ENCODE measurements at regions not wholly inside any gene's neighbourhood (a gene's known extent, or its start where the extent isn't known, plus 50 kb on each side); places are given as distances from the start of the nearest gene placed in this dataset.
A peak's percentile ranks its signal among the peaks of the same experiment; 100 is the strongest.

DNA sequence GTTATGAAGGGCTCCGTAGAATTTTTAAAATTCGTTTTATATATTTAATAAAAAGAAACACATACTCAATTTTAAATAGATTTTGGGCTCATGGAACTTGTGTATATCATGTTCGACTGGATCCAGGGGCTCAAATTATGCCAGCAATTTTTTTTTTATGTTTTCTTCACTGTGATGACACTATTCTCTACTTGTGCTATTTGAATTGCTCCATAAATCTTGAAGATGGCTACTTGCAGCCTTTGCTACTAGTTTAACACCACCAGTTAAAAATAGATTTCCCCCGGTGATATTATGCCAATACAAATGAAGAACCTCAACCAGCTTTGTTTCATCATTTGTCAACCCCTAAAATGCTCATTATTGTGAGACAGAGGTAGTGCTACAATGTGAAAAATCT, 933.2 kb downstream of the IPMK start (continued):
- TF ChIP-seq, protein P1, sequence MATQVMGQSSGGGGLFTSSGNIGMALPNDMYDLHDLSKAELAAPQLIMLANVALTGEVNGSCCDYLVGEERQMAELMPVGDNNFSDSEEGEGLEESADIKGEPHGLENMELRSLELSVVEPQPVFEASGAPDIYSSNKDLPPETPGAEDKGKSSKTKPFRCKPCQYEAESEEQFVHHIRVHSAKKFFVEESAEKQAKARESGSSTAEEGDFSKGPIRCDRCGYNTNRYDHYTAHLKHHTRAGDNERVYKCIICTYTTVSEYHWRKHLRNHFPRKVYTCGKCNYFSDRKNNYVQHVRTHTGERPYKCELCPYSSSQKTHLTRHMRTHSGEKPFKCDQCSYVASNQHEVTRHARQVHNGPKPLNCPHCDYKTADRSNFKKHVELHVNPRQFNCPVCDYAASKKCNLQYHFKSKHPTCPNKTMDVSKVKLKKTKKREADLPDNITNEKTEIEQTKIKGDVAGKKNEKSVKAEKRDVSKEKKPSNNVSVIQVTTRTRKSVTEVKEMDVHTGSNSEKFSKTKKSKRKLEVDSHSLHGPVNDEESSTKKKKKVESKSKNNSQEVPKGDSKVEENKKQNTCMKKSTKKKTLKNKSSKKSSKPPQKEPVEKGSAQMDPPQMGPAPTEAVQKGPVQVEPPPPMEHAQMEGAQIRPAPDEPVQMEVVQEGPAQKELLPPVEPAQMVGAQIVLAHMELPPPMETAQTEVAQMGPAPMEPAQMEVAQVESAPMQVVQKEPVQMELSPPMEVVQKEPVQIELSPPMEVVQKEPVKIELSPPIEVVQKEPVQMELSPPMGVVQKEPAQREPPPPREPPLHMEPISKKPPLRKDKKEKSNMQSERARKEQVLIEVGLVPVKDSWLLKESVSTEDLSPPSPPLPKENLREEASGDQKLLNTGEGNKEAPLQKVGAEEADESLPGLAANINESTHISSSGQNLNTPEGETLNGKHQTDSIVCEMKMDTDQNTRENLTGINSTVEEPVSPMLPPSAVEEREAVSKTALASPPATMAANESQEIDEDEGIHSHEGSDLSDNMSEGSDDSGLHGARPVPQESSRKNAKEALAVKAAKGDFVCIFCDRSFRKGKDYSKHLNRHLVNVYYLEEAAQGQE (IDR thresholded peaks at IDR 0.05; ENCODE audit: unreplicated experiment): no peak
- TF ChIP-seq POLR2AphosphoS5 (IDR thresholded peaks at IDR 0.05; ENCODE audit: low read depth) (no peak), CTCF (conservative IDR thresholded peaks at IDR 0.05; ENCODE audit: low read depth in 2 of 2) (no peak), ZNF331 (CRISPR knock-in tag; IDR thresholded peaks at IDR 0.05; ENCODE audit: low read depth) (no peak), ETS1 (IDR thresholded peaks at IDR 0.05) (no peak)

DNA sequence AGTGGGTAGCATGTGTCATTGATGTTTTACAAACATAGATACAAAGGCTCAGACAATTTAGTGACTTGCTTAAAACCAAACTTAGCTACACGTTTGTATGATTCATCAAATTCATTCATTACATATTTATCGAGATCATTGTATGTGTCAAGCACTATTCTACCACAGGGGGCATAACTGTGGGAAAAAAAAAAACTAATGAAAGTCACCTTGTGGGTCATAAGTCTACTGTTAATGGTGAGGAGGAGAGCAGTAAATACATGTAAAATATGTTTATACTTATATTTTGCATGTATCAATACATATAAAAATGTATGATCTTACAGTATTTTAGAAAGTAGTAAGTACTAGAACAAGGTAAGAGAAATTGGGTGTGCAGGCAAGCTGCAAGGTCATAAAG, 933.8 kb downstream of the IPMK start:
- Histone ChIP-seq H4K20me1 (replicated peaks; ENCODE audit: insufficient read depth) (no peaks in the 10 kb centered on the region), H3F3A (replicated peaks; ENCODE audit: low read depth) (no peaks in the 10 kb centered on the region), H3K79me2 (replicated peaks; ENCODE audit: insufficient read depth) (no peaks in the 10 kb centered on the region), H3K27ac (ENCODE audit: low read depth) (no peak overlapping the region), H2AFZ (no peak overlapping the region), H3K9me2 (ENCODE audit: insufficient read depth) (no peaks in the 10 kb centered on the region), H3K4me2 (no peak overlapping the region), H3K4me3 (no peak overlapping the region), H3K27me3 (ENCODE audit: insufficient read depth) (no peaks in the 10 kb centered on the region), H3K36me3 (ENCODE audit: insufficient read depth) (no peaks in the 10 kb centered on the region), H3K4me1 (ENCODE audit: insufficient read depth) (no peaks in the 10 kb centered on the region)
- H3K4me3 Mint-ChIP-seq: no peak overlapping the region
- no peak overlapping the region for H3K27ac Mint-ChIP-seq
- H3K36me3 Mint-ChIP-seq (ENCODE audit: low read depth): no peaks in the 10 kb centered on the region
- no peaks in the 10 kb centered on the region for H3K27me3 Mint-ChIP-seq (ENCODE audit: insufficient read depth, low read depth, poor library complexity)
- ATAC-seq (no peak), DNase-seq (ENCODE audit: low spot score) (no peak)
- H3K9me3 Mint-ChIP-seq: no peaks in the 10 kb centered on the region; the same call in 2 of the 3 replicates
- H3K4me1 Mint-ChIP-seq: no peaks in the 10 kb centered on the region
- TF ChIP-seq EZH2 (IDR thresholded peaks at IDR 0.05; ENCODE audit: low read depth, unreplicated experiment): no peak
- TF ChIP-seq ZNF462 (CRISPR knock-in tag; IDR thresholded peaks at IDR 0.05): no peak
- peak in 1 of 2 experiments; percentile 37; a peak in 1 of 4 replicates for TF ChIP-seq CTCF (conservative IDR thresholded peaks at IDR 0.05; ENCODE audit: low read depth in 2 of 2)
- no peak for TF ChIP-seq ZNF331 (CRISPR knock-in tag; IDR thresholded peaks at IDR 0.05; ENCODE audit: low read depth)
- TF ChIP-seq CREB1 (CRISPR knock-in tag; IDR thresholded peaks at IDR 0.05; ENCODE audit: low read depth): no peak
- no peak for TF ChIP-seq EZH2phosphoT487 (IDR thresholded peaks at IDR 0.05; ENCODE audit: unreplicated experiment)
